ENCODE measurements at regions not wholly inside any gene's neighbourhood (a gene's known extent, or its start where the extent isn't known, plus 50 kb on each side); places are given as distances from the start of the nearest gene placed in this dataset.

DNA sequence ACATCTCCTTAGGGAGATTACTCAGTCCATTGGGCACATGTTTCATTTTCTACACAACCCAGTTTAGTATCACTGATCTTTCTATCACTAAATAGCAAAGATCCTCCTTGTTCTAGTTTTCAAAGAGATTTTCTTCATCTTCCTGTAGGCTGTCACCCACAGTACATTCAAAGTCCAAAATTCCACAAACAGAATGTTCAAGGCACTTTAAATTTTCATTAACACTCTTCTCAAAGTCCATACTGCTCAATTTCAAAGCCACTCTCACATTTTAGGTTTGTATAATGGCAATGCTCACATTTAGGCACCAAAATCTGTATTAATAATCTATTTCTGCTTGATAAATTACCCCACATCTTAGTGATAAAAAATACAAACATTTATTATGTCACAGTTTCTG lies 152.8 kb downstream of the FSIP2 start:
- DNase-seq (no peak), ATAC-seq (ENCODE audit: insufficient read depth, low FRiP score) (no peak)

GRCh38 chr2:185891804-185892411 lies 153.3 kb downstream of the FSIP2 start:
- H3K9me3 ChIP-seq (ENCODE audit: control insufficient read depth in 4 of 4, insufficient read depth in 3 of 4, low read length in 3 of 4), result no peaks in the 10 kb centered on the region
- peaks cover 0 to 4% (median 0%) of the 10 kb centered on the region in 5 donors for H3K4me1 ChIP-seq (ENCODE audit: control insufficient read depth in 5 of 5, insufficient read depth in 5 of 5, low read length in 5 of 5)
- no peaks in the 10 kb centered on the region for H3K27me3 ChIP-seq (ENCODE audit: control insufficient read depth in 3 of 3, insufficient read depth in 3 of 3, low read length in 2 of 3)
- H3K36me3 ChIP-seq (ENCODE audit: control insufficient read depth in 4 of 4, insufficient read depth in 4 of 4, low read length in 4 of 4), result no peaks in the 10 kb centered on the region
- no peak overlapping the region for H3K27ac ChIP-seq (ENCODE audit: low read depth in 1 of 2, low read length in 1 of 2)
- ATAC-seq (ENCODE audit: insufficient read depth, low FRiP score) (no peak), DNase-seq (no peak)
- H3K4me3 ChIP-seq, result no peak overlapping the region
- TF ChIP-seq, protein P1, sequence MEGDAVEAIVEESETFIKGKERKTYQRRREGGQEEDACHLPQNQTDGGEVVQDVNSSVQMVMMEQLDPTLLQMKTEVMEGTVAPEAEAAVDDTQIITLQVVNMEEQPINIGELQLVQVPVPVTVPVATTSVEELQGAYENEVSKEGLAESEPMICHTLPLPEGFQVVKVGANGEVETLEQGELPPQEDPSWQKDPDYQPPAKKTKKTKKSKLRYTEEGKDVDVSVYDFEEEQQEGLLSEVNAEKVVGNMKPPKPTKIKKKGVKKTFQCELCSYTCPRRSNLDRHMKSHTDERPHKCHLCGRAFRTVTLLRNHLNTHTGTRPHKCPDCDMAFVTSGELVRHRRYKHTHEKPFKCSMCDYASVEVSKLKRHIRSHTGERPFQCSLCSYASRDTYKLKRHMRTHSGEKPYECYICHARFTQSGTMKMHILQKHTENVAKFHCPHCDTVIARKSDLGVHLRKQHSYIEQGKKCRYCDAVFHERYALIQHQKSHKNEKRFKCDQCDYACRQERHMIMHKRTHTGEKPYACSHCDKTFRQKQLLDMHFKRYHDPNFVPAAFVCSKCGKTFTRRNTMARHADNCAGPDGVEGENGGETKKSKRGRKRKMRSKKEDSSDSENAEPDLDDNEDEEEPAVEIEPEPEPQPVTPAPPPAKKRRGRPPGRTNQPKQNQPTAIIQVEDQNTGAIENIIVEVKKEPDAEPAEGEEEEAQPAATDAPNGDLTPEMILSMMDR (IDR thresholded peaks at IDR 0.05; ENCODE audit: control extremely low read depth, extremely low read depth), result no peak
- H3K9ac ChIP-seq (ENCODE audit: insufficient read depth in 1 of 2, low read length in 2 of 2), result no peak overlapping the region
- 80 to 81% methylated on average over 2 of the region's 2 CpGs for WGBS, 2 donors

More for the DNA sequence above, 152.8 kb downstream of the FSIP2 start:
- Histone ChIP-seq H3K4me3 (no peak overlapping the region), H3K27me3 (ENCODE audit: control insufficient read depth in 3 of 3, insufficient read depth in 3 of 3, low read length in 2 of 3) (no peaks in the 10 kb centered on the region), H3K9me3 (ENCODE audit: control insufficient read depth in 4 of 4, insufficient read depth in 3 of 4, low read length in 3 of 4) (no peaks in the 10 kb centered on the region), H3K9ac (ENCODE audit: insufficient read depth in 1 of 2, low read length in 2 of 2) (no peak overlapping the region), H3K27ac (ENCODE audit: low read depth in 1 of 2, low read length in 1 of 2) (no peak overlapping the region), H3K36me3 (ENCODE audit: control insufficient read depth in 4 of 4, insufficient read depth in 4 of 4, low read length in 4 of 4) (no peaks in the 10 kb centered on the region), H3K4me1 (ENCODE audit: control insufficient read depth in 5 of 5, insufficient read depth in 5 of 5, low read length in 5 of 5) (peaks cover 0 to 4% (median 0%) of the 10 kb centered on the region in 5 donors)
- TF ChIP-seq, protein P1 (IDR thresholded peaks at IDR 0.05; ENCODE audit: control extremely low read depth, extremely low read depth), result no peak

GRCh38 chr2:185892484-185892883 lies 153.9 kb downstream of the FSIP2 start:
- H3K36me3 ChIP-seq (ENCODE audit: control insufficient read depth in 4 of 4, insufficient read depth in 4 of 4, low read length in 4 of 4), result no peaks in the 10 kb centered on the region
- no peaks in the 10 kb centered on the region for H3K27me3 ChIP-seq (ENCODE audit: control insufficient read depth in 3 of 3, insufficient read depth in 3 of 3, low read length in 2 of 3)
- 90 to 93% methylated on average over 1 of the region's 1 CpG for WGBS, 2 donors
- no peaks in the 10 kb centered on the region for H3K9me3 ChIP-seq (ENCODE audit: control insufficient read depth in 4 of 4, insufficient read depth in 3 of 4, low read length in 3 of 4)
- TF ChIP-seq, protein P1 (IDR thresholded peaks at IDR 0.05; ENCODE audit: control extremely low read depth, extremely low read depth), result no peak
- no peak overlapping the region for H3K27ac ChIP-seq (ENCODE audit: low read depth in 1 of 2, low read length in 1 of 2)
- DNase-seq (no peak), ATAC-seq (ENCODE audit: insufficient read depth, low FRiP score) (no peak)
- H3K9ac ChIP-seq (ENCODE audit: insufficient read depth in 1 of 2, low read length in 2 of 2), result no peak overlapping the region
- peaks cover 0 to 4% (median 0%) of the 10 kb centered on the region in 5 donors for H3K4me1 ChIP-seq (ENCODE audit: control insufficient read depth in 5 of 5, insufficient read depth in 5 of 5, low read length in 5 of 5)
- no peak overlapping the region for H3K4me3 ChIP-seq

- WGBS, 2 donors, result 96 to 97% methylated on average over 2 of the region's 2 CpGs
- DNase-seq (no peak), ATAC-seq (ENCODE audit: insufficient read depth, low FRiP score) (no peak)
- Histone ChIP-seq H3K4me3 (no peak overlapping the region), H3K9me3 (ENCODE audit: control insufficient read depth in 4 of 4, insufficient read depth in 3 of 4, low read length in 3 of 4) (no peaks in the 10 kb centered on the region), H3K27ac (ENCODE audit: low read depth in 1 of 2, low read length in 1 of 2) (no peak overlapping the region), H3K4me1 (ENCODE audit: control insufficient read depth in 5 of 5, insufficient read depth in 5 of 5, low read length in 5 of 5) (peaks cover 0 to 4% (median 0%) of the 10 kb centered on the region in 5 donors), H3K9ac (ENCODE audit: insufficient read depth in 1 of 2, low read length in 2 of 2) (no peak overlapping the region), H3K36me3 (ENCODE audit: control insufficient read depth in 4 of 4, insufficient read depth in 4 of 4, low read length in 4 of 4) (no peaks in the 10 kb centered on the region), H3K27me3 (ENCODE audit: control insufficient read depth in 3 of 3, insufficient read depth in 3 of 3, low read length in 2 of 3) (no peaks in the 10 kb centered on the region)
- TF ChIP-seq, protein P1 (IDR thresholded peaks at IDR 0.05; ENCODE audit: control extremely low read depth, extremely low read depth), result no peak
These were observed 155.6 kb downstream of the FSIP2 start for GRCh38 chr2:185894223-185894622.

All from lung (tissue), 11 donors.